ENCODE measurements at regions not wholly inside any gene's neighbourhood (a gene's known extent, or its start where the extent isn't known, plus 50 kb on each side); places are given as distances from the start of the nearest gene placed in this dataset.

- TF ChIP-seq PAX5 (IDR thresholded peaks at IDR 0.05; ENCODE audit: insufficient read depth, low read length, severe bottlenecking) (no peak), SPI1 (IDR thresholded peaks at IDR 0.05; ENCODE audit: low read depth, low read length) (no peak), POLR2A (IDR thresholded peaks at IDR 0.05; ENCODE audit: low read depth, low read length) (no peak), POLR2AphosphoS5 (IDR thresholded peaks at IDR 0.05; ENCODE audit: low read depth, low read length) (no peak), TAF1 (IDR thresholded peaks at IDR 0.05; ENCODE audit: low read depth, low read length) (no peak), POU2F2 (IDR thresholded peaks at IDR 0.05; ENCODE audit: low read depth, low read length) (no peak)
- DNase-seq (ENCODE audit: insufficient read length, low spot score) (no peak), FAIRE-seq (no peak)
Measured at GRCh38 chr4:53923921-53924320, 140.5 kb downstream of the CHIC2 start.

- DNase-seq (ENCODE audit: insufficient read length, low spot score) (no peak), FAIRE-seq (no peak)
- TF ChIP-seq SPI1 (IDR thresholded peaks at IDR 0.05; ENCODE audit: low read depth, low read length) (no peak), POLR2AphosphoS5 (IDR thresholded peaks at IDR 0.05; ENCODE audit: low read depth, low read length) (no peak), POU2F2 (IDR thresholded peaks at IDR 0.05; ENCODE audit: low read depth, low read length) (no peak), PAX5 (IDR thresholded peaks at IDR 0.05; ENCODE audit: insufficient read depth, low read length, severe bottlenecking) (no peak), POLR2A (IDR thresholded peaks at IDR 0.05; ENCODE audit: low read depth, low read length) (no peak), TAF1 (IDR thresholded peaks at IDR 0.05; ENCODE audit: low read depth, low read length) (no peak)
Measured at GRCh38 chr4:53921856-53922255, 142.5 kb downstream of the CHIC2 start.

- FAIRE-seq (no peak), DNase-seq (ENCODE audit: insufficient read length, low spot score) (no peak)
- no peak for TF ChIP-seq SPI1 (IDR thresholded peaks at IDR 0.05; ENCODE audit: low read depth, low read length)
- no peak for TF ChIP-seq POU2F2 (IDR thresholded peaks at IDR 0.05; ENCODE audit: low read depth, low read length)
- TF ChIP-seq POLR2AphosphoS5 (IDR thresholded peaks at IDR 0.05; ENCODE audit: low read depth, low read length), result no peak
- TF ChIP-seq TAF1 (IDR thresholded peaks at IDR 0.05; ENCODE audit: low read depth, low read length), result no peak
- TF ChIP-seq PAX5 (IDR thresholded peaks at IDR 0.05; ENCODE audit: insufficient read depth, low read length, severe bottlenecking), result no peak
- no peak for TF ChIP-seq POLR2A (IDR thresholded peaks at IDR 0.05; ENCODE audit: low read depth, low read length)
Measured at GRCh38 chr4:53920883-53921282, 143.5 kb downstream of the CHIC2 start.

GRCh38 chr4:53920116-53920515 lies 144.3 kb downstream of the CHIC2 start:
- TF ChIP-seq SPI1 (IDR thresholded peaks at IDR 0.05; ENCODE audit: low read depth, low read length), result no peak
- no peak for TF ChIP-seq TAF1 (IDR thresholded peaks at IDR 0.05; ENCODE audit: low read depth, low read length)
- no peak for TF ChIP-seq PAX5 (IDR thresholded peaks at IDR 0.05; ENCODE audit: insufficient read depth, low read length, severe bottlenecking)
- no peak for TF ChIP-seq POLR2AphosphoS5 (IDR thresholded peaks at IDR 0.05; ENCODE audit: low read depth, low read length)
- no peak for TF ChIP-seq POU2F2 (IDR thresholded peaks at IDR 0.05; ENCODE audit: low read depth, low read length)
- TF ChIP-seq POLR2A (IDR thresholded peaks at IDR 0.05; ENCODE audit: low read depth, low read length), result no peak
- DNase-seq (ENCODE audit: insufficient read length, low spot score) (no peak), FAIRE-seq (no peak)

- DNase-seq (ENCODE audit: insufficient read length, low spot score) (no peak), FAIRE-seq (no peak)
- no peak for TF ChIP-seq SPI1 (IDR thresholded peaks at IDR 0.05; ENCODE audit: low read depth, low read length)
- no peak for TF ChIP-seq TAF1 (IDR thresholded peaks at IDR 0.05; ENCODE audit: low read depth, low read length)
- no peak for TF ChIP-seq POU2F2 (IDR thresholded peaks at IDR 0.05; ENCODE audit: low read depth, low read length)
- TF ChIP-seq POLR2AphosphoS5 (IDR thresholded peaks at IDR 0.05; ENCODE audit: low read depth, low read length), result no peak
- no peak for TF ChIP-seq PAX5 (IDR thresholded peaks at IDR 0.05; ENCODE audit: insufficient read depth, low read length, severe bottlenecking)
- no peak for TF ChIP-seq POLR2A (IDR thresholded peaks at IDR 0.05; ENCODE audit: low read depth, low read length)
Measured at GRCh38 chr4:53919535-53919934, 144.9 kb downstream of the CHIC2 start.

- TF ChIP-seq SPI1 (IDR thresholded peaks at IDR 0.05; ENCODE audit: low read depth, low read length) (no peak), TAF1 (IDR thresholded peaks at IDR 0.05; ENCODE audit: low read depth, low read length) (no peak), PAX5 (IDR thresholded peaks at IDR 0.05; ENCODE audit: insufficient read depth, low read length, severe bottlenecking) (no peak), POU2F2 (IDR thresholded peaks at IDR 0.05; ENCODE audit: low read depth, low read length) (no peak), POLR2A (IDR thresholded peaks at IDR 0.05; ENCODE audit: low read depth, low read length) (no peak), POLR2AphosphoS5 (IDR thresholded peaks at IDR 0.05; ENCODE audit: low read depth, low read length) (no peak)
- FAIRE-seq, result no peak
- no peak for DNase-seq (ENCODE audit: insufficient read length, low spot score)
Measured at GRCh38 chr4:53917729-53918128, 146.7 kb downstream of the CHIC2 start.

- no peak for TF ChIP-seq POLR2AphosphoS5 (IDR thresholded peaks at IDR 0.05; ENCODE audit: low read depth, low read length)
- no peak for TF ChIP-seq PAX5 (IDR thresholded peaks at IDR 0.05; ENCODE audit: insufficient read depth, low read length, severe bottlenecking)
- TF ChIP-seq SPI1 (IDR thresholded peaks at IDR 0.05; ENCODE audit: low read depth, low read length), result no peak
- no peak for TF ChIP-seq POLR2A (IDR thresholded peaks at IDR 0.05; ENCODE audit: low read depth, low read length)
- TF ChIP-seq POU2F2 (IDR thresholded peaks at IDR 0.05; ENCODE audit: low read depth, low read length), result no peak
- no peak for TF ChIP-seq TAF1 (IDR thresholded peaks at IDR 0.05; ENCODE audit: low read depth, low read length)
- DNase-seq (ENCODE audit: insufficient read length, low spot score) (no peak), FAIRE-seq (no peak)
Measured at GRCh38 chr4:53916431-53916889, 147.9 kb downstream of the CHIC2 start.

GRCh38 chr4:53914313-53915016 lies 149.9 kb downstream of the CHIC2 start:
- no peak for FAIRE-seq
- no peak for DNase-seq (ENCODE audit: insufficient read length, low spot score)
- no peak for TF ChIP-seq TAF1 (IDR thresholded peaks at IDR 0.05; ENCODE audit: low read depth, low read length)
- TF ChIP-seq SPI1 (IDR thresholded peaks at IDR 0.05; ENCODE audit: low read depth, low read length), result no peak
- TF ChIP-seq PAX5 (IDR thresholded peaks at IDR 0.05; ENCODE audit: insufficient read depth, low read length, severe bottlenecking), result no peak
- no peak for TF ChIP-seq POLR2AphosphoS5 (IDR thresholded peaks at IDR 0.05; ENCODE audit: low read depth, low read length)
- no peak for TF ChIP-seq POLR2A (IDR thresholded peaks at IDR 0.05; ENCODE audit: low read depth, low read length)
- TF ChIP-seq POU2F2 (IDR thresholded peaks at IDR 0.05; ENCODE audit: low read depth, low read length), result no peak

GRCh38 chr4:53913771-53914170 lies 150.6 kb downstream of the CHIC2 start:
- DNase-seq (ENCODE audit: insufficient read length, low spot score) (no peak), FAIRE-seq (no peak)
- TF ChIP-seq POLR2AphosphoS5 (IDR thresholded peaks at IDR 0.05; ENCODE audit: low read depth, low read length) (no peak), PAX5 (IDR thresholded peaks at IDR 0.05; ENCODE audit: insufficient read depth, low read length, severe bottlenecking) (no peak), SPI1 (IDR thresholded peaks at IDR 0.05; ENCODE audit: low read depth, low read length) (no peak), TAF1 (IDR thresholded peaks at IDR 0.05; ENCODE audit: low read depth, low read length) (no peak), POLR2A (IDR thresholded peaks at IDR 0.05; ENCODE audit: low read depth, low read length) (no peak), POU2F2 (IDR thresholded peaks at IDR 0.05; ENCODE audit: low read depth, low read length) (no peak)
